ENCODE measurements at regions not wholly inside any gene's neighbourhood (a gene's known extent, or its start where the extent isn't known, plus 50 kb on each side); places are given as distances from the start of the nearest gene placed in this dataset.

DNA sequence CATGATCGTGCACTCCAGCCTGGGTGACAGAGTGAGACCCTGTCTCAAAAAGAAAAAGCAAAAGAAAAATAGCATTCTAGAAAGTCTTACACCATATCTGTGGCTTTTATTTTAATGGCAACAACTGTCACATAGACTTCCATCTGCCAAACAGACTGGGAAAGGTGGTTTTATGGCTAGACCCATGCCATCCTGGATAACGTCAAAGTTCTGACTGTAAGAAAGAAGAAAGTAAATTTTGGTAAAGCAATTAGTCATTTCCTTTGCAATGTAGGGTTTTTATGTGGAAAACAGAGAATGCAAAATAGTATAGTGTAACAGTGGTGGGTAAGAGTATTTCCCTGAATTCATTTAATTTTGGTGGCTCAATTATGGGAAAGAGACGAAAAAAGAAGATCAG is 75.5 kb upstream of the BARX2 start:
- Histone ChIP-seq H3K4me3 (ENCODE audit: insufficient read depth, low read depth, low read length) (no peak overlapping the region), H3K79me1 (ENCODE audit: low read depth in 1 of 2, low read length in 2 of 2) (no peaks in the 10 kb centered on the region), H3K14ac (replicated peaks; ENCODE audit: low read depth, low read length) (no peak overlapping the region), H3K4ac (ENCODE audit: low read depth, low read length) (no peak overlapping the region), H3K27ac (ENCODE audit: insufficient read depth, low read length) (no peak overlapping the region), H3K23ac (ENCODE audit: low read depth, low read length) (no peak overlapping the region), H3K18ac (ENCODE audit: low read depth, low read length) (no peak overlapping the region), H3K9ac (ENCODE audit: low read depth, low read length) (no peak overlapping the region), H2AK9ac (replicated peaks; ENCODE audit: low read depth, low read length, poor library complexity) (no peak overlapping the region), H3K56ac (ENCODE audit: extremely low read depth, insufficient read depth, low read length) (no peak overlapping the region), H2BK5ac (ENCODE audit: low read depth, low read length, poor library complexity, severe bottlenecking) (no peak overlapping the region), H3K4me2 (ENCODE audit: low read depth, low read length) (no peak overlapping the region), H2BK20ac (ENCODE audit: low read depth, low read length) (no peak overlapping the region), H3K27me3 (ENCODE audit: control insufficient read depth, insufficient read depth, low read length) (peaks cover 10% of the 10 kb centered on the region), H3K4me1 (ENCODE audit: control insufficient read depth, insufficient read depth, low read length) (no peaks in the 10 kb centered on the region), H2AFZ (replicated peaks; ENCODE audit: low read length, poor library complexity) (no peak overlapping the region), H2BK15ac (ENCODE audit: low read depth, low read length) (no peak overlapping the region), H4K91ac (ENCODE audit: insufficient read depth, low read depth, low read length) (no peak overlapping the region), H4K5ac (ENCODE audit: low read depth, low read length) (no peak overlapping the region), H3K9me3 (ENCODE audit: control insufficient read depth, insufficient read depth, low read length) (no peaks in the 10 kb centered on the region), H2AK5ac (ENCODE audit: low read depth, low read length) (no peak overlapping the region), H4K8ac (ENCODE audit: low read depth in 2 of 2, low read length in 2 of 2) (no peak overlapping the region), H3K36me3 (ENCODE audit: control insufficient read depth, insufficient read depth, low read length) (no peaks in the 10 kb centered on the region), H3K9me1 (ENCODE audit: insufficient read depth, low read length) (no peaks in the 10 kb centered on the region), H4K20me1 (ENCODE audit: insufficient read depth, low read length) (no peaks in the 10 kb centered on the region), H2BK120ac (ENCODE audit: low read depth, low read length) (no peak overlapping the region)
- in situ Hi-C loops (cut with MboI; ENCODE audit: low sequenced_read_pairs), result no loop called here
- DNase-seq, result no peak
- ATAC-seq (ENCODE audit: low read depth), result no peak
- WGBS, 2 experiments (ENCODE audit: extremely low coverage in 2 of 2, insufficient read length in 1 of 2), result 60% methylated on average over 1 of the region's 3 CpGs; no CpG with 5 or more reads in 1 of the 2 experiments
- ChIA-PET POLR2A (ENCODE audit: unreplicated experiment) (no interaction called here), CTCF (no interaction called here)
- intact Hi-C loops (cut with micrococcal nuclease), result no loop called here
- TF ChIP-seq, protein P1, sequence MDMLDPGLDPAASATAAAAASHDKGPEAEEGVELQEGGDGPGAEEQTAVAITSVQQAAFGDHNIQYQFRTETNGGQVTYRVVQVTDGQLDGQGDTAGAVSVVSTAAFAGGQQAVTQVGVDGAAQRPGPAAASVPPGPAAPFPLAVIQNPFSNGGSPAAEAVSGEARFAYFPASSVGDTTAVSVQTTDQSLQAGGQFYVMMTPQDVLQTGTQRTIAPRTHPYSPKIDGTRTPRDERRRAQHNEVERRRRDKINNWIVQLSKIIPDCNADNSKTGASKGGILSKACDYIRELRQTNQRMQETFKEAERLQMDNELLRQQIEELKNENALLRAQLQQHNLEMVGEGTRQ (IDR thresholded peaks at IDR 0.05; ENCODE audit: low read depth, low read length), result no peak
- dilution Hi-C loops (cut with HindIII; ENCODE audit: low sequenced_read_pairs, unreplicated experiment), result no loop called here
- BruUV-seq (replicated peaks), result no TSS peak
